Breast epithelium (tissue), 4 donors: ENCODE measurements at regions not wholly inside any gene's neighbourhood (a gene's known extent, or its start where the extent isn't known, plus 50 kb on each side); places are given as distances from the start of the nearest gene placed in this dataset.

Source experiments
- DNase-seq, 2 donors: peaks; one replicate each; pipeline ENCODE4 v3.0.0-alpha.2; 2019; ENCODE audit warnings: low spot score in 2 of 2
- H3K27ac ChIP-seq, 2 donors: fragments of 200-600 bp; sonication (generic) in 1 of 2; one replicate each; pipeline ENCODE4 v1.5.1; 2016 to 2019; ENCODE audit warnings: mild to moderate bottlenecking in 1 of 2
- H3K27me3 ChIP-seq, 2 donors: fragments of 200-600 bp; sonication (generic) in 1 of 2; one replicate each; pipeline versions ENCODE4 v1.5.1 to v1.6.0; 2017 to 2019; ENCODE audit warnings: control low read depth in 1 of 2, mild to moderate bottlenecking in 1 of 2
- H3K36me3 ChIP-seq: fragments of 200-600 bp; one replicate; pipeline ENCODE4 v1.5.1; 2019
- H3K4me1 ChIP-seq, 2 donors: fragments of 200-600 bp; sonication (generic); one replicate each; pipeline ENCODE4 v1.5.1; 2016 to 2019; ENCODE audit warnings: control low read depth in 1 of 2
- H3K4me3 ChIP-seq, 3 donors: fragments of 200-600 bp; sonication (generic); 1 replicate in 2 of 3; 2 replicates in 1 of 3; pipeline ENCODE4 v1.5.1; 2016 to 2019; ENCODE audit warnings: mild to moderate bottlenecking in 3 of 3, moderate library complexity in 2 of 3
- H3K9me3 ChIP-seq, 2 donors: fragments of 200-600 bp; sonication (generic) in 1 of 2; one replicate each; pipeline ENCODE4 v1.5.1; 2016 to 2019; ENCODE audit warnings: control low read depth in 1 of 2
- CTCF ChIP-seq, 3 donors: fragments of 450-650 bp; IDR thresholded peaks; one replicate each; pipeline ENCODE4 v1.5.1; 2016 to 2017; ENCODE audit warnings: antibody characterized with exemption in 3 of 3, mild to moderate bottlenecking in 3 of 3, moderate library complexity in 3 of 3
- POLR2A ChIP-seq: fragments of 450-650 bp; IDR thresholded peaks from one replicate; pipeline ENCODE4 v1.6.1; 2016; ENCODE audit warnings: antibody characterized with exemption, mild to moderate bottlenecking, moderate library complexity
- POLR2AphosphoS5 ChIP-seq, 3 donors: sonication (generic); formaldehyde crosslinking; IDR thresholded peaks; one replicate each; pipeline ENCODE4 v1.6.1; 2017; ENCODE audit warnings: antibody characterized with exemption in 3 of 3
- intact Hi-C: fragments of 100-400 bp; cut with DNase I; formaldehyde crosslinking; loops from one replicate; pipeline ENCODE4 v1.15.1; 2023; ENCODE audit warnings: low total_unique reads

GRCh38 chr3:154668187-154668586 lies 238.2 kb upstream of the GPR149 start:
- TF ChIP-seq POLR2AphosphoS5 (IDR thresholded peaks at IDR 0.05) (no peak), CTCF (IDR thresholded peaks at IDR 0.05) (no peak), POLR2A (no peak)
- Histone ChIP-seq H3K4me3 (no peak overlapping the region), H3K27ac (no peak overlapping the region), H3K9me3 (no peaks in the 10 kb centered on the region), H3K36me3 (no peaks in the 10 kb centered on the region), H3K27me3 (no peaks in the 10 kb centered on the region), H3K4me1 (no peaks in the 10 kb centered on the region)
- intact Hi-C loops = no loop called here
- DNase-seq = no peak

GRCh38 chr3:154666542-154666941 lies 236.6 kb upstream of the GPR149 start:
- Histone ChIP-seq H3K27ac (no peak overlapping the region), H3K27me3 (no peaks in the 10 kb centered on the region), H3K4me1 (no peaks in the 10 kb centered on the region), H3K4me3 (no peak overlapping the region), H3K36me3 (no peaks in the 10 kb centered on the region), H3K9me3 (no peaks in the 10 kb centered on the region)
- DNase-seq = no peak
- TF ChIP-seq POLR2A (no peak), CTCF (IDR thresholded peaks at IDR 0.05) (no peak), POLR2AphosphoS5 (IDR thresholded peaks at IDR 0.05) (no peak)
- intact Hi-C loops = no loop called here

GRCh38 chr3:154664714-154665113 lies 234.7 kb upstream of the GPR149 start:
- TF ChIP-seq POLR2A = no peak
- TF ChIP-seq POLR2AphosphoS5 (IDR thresholded peaks at IDR 0.05) = no peak
- no peak for TF ChIP-seq CTCF (IDR thresholded peaks at IDR 0.05)
- Histone ChIP-seq H3K9me3 (no peaks in the 10 kb centered on the region), H3K27ac (no peak overlapping the region), H3K4me3 (no peak overlapping the region), H3K4me1 (no peaks in the 10 kb centered on the region), H3K36me3 (no peaks in the 10 kb centered on the region), H3K27me3 (no peaks in the 10 kb centered on the region)
- no peak for DNase-seq
- intact Hi-C loops = no loop called here

GRCh38 chr3:154662851-154663250 lies 232.9 kb upstream of the GPR149 start:
- TF ChIP-seq POLR2AphosphoS5 (IDR thresholded peaks at IDR 0.05) = no peak
- TF ChIP-seq POLR2A = no peak
- no peak for TF ChIP-seq CTCF (IDR thresholded peaks at IDR 0.05)

GRCh38 chr3:154660811-154661210 lies 230.8 kb upstream of the GPR149 start:
- DNase-seq = no peak
- Histone ChIP-seq H3K4me3 (no peak overlapping the region), H3K9me3 (no peaks in the 10 kb centered on the region), H3K27ac (no peak overlapping the region), H3K27me3 (no peaks in the 10 kb centered on the region), H3K4me1 (no peaks in the 10 kb centered on the region), H3K36me3 (no peaks in the 10 kb centered on the region)
- no peak for TF ChIP-seq POLR2A
- intact Hi-C loops = no loop called here

More at GRCh38 chr3:154662851-154663250, 232.9 kb upstream of the GPR149 start:
- intact Hi-C loops = no loop called here
- Histone ChIP-seq H3K27ac (no peak overlapping the region), H3K4me3 (no peak overlapping the region), H3K4me1 (no peaks in the 10 kb centered on the region), H3K36me3 (no peaks in the 10 kb centered on the region), H3K9me3 (no peaks in the 10 kb centered on the region), H3K27me3 (no peaks in the 10 kb centered on the region)
- no peak for DNase-seq

GRCh38 chr3:154658000-154658399 lies 228.0 kb upstream of the GPR149 start:
- TF ChIP-seq CTCF (IDR thresholded peaks at IDR 0.05) = no peak
- no peak for TF ChIP-seq POLR2AphosphoS5 (IDR thresholded peaks at IDR 0.05)
- no peak for TF ChIP-seq POLR2A
- Histone ChIP-seq H3K9me3 (no peaks in the 10 kb centered on the region), H3K4me1 (no peaks in the 10 kb centered on the region), H3K4me3 (no peak overlapping the region), H3K36me3 (no peaks in the 10 kb centered on the region), H3K27ac (no peak overlapping the region), H3K27me3 (no peaks in the 10 kb centered on the region)
- intact Hi-C loops = no loop called here
- DNase-seq = no peak
